ENCODE measurements at regions not wholly inside any gene's neighbourhood (a gene's known extent, or its start where the extent isn't known, plus 50 kb on each side); places are given as distances from the start of the nearest gene placed in this dataset.

GRCh38 chr7:69545175-69545574 is 53.1 kb upstream of the AUTS2 start:
- Histone ChIP-seq H3K4me3 (no peak overlapping the region), H3K27me3 (replicated peaks; ENCODE audit: insufficient read depth) (no peaks in the 10 kb centered on the region), H3K36me3 (no peaks in the 10 kb centered on the region), H3K27ac (no peak overlapping the region), H3K4me1 (replicated peaks) (no peaks in the 10 kb centered on the region), H3K9me3 (no peaks in the 10 kb centered on the region)
- 82% methylated on average over 1 of the region's 1 CpG for WGBS
- no peak for DNase-seq (ENCODE audit: low spot score)
- intact Hi-C loops (cut with DNase I): no loop called here
- TF ChIP-seq CTCF (IDR thresholded peaks at IDR 0.05): no peak
- no peak for TF ChIP-seq POLR2A (IDR thresholded peaks at IDR 0.05)
- TF ChIP-seq POLR2AphosphoS5 (IDR thresholded peaks at IDR 0.05): no peak

Small RNAs in the stretch of these regions (small RNA-seq; reads per million reads assigned to genes)
- gene MTATP6P21: 0 reads per million in 2 donors
- gene RF00019: 0 reads per million in 2 donors
- gene RNA5SP231: 0 reads per million in 2 donors
- 0 reads per million in 2 donors for gene RNU6-229P
- 0 reads per million in 2 donors for gene RNU6-832P
